Astrocyte of the cerebellum (primary cell): ENCODE measurements at regions not wholly inside any gene's neighbourhood (a gene's known extent, or its start where the extent isn't known, plus 50 kb on each side); places are given as distances from the start of the nearest gene placed in this dataset.
"Not testable (repeated sequence)": the region's sequence is repeated elsewhere in the genome, so short reads cannot be mapped to it uniquely, and the experiment has no call there.

Source experiments
- DNase-seq: peaks from one replicate; pipeline ENCODE4 v3.0.0-alpha.2; 2011; ENCODE audit warnings: low read depth
- H3K4me3 ChIP-seq: 2 replicates; pipeline ENCODE4 v1.5.1; 2011; ENCODE audit warnings: mild to moderate bottlenecking, low read depth, low read length, moderate library complexity
- CTCF ChIP-seq: IDR thresholded peaks from 2 replicates; pipeline ENCODE4 v1.5.1; 2012; ENCODE audit warnings: low read length, low read depth, moderate library complexity, mild to moderate bottlenecking; ENCODE audit errors: missing control alignments
- in situ Hi-C: cut with HindIII; loops from 2 replicates; pipeline ENCODE4 v1.10.0; 2017; ENCODE audit warnings: low sequenced_read_pairs

GRCh38 chr2:167851876-167852275, 395.5 kb downstream of the STK39 start:
- no peak for TF ChIP-seq CTCF
- DNase-seq, result no peak
- no peak overlapping the region for H3K4me3 ChIP-seq
- in situ Hi-C loops, result no loop called here

- no peak for TF ChIP-seq CTCF
- in situ Hi-C loops, result no loop called here
- no peak overlapping the region for H3K4me3 ChIP-seq
- DNase-seq, result no peak
These were observed 396.0 kb downstream of the STK39 start for GRCh38 chr2:167851323-167851860.

- no peak for TF ChIP-seq CTCF
- no peak for DNase-seq
- H3K4me3 ChIP-seq, result no peak overlapping the region
- in situ Hi-C loops, result no loop called here
These were observed 402.5 kb downstream of the STK39 start for GRCh38 chr2:167844714-167845530.

GRCh38 chr2:167843657-167844056, 403.7 kb downstream of the STK39 start:
- no peak for TF ChIP-seq CTCF
- in situ Hi-C loops, result no loop called here
- H3K4me3 ChIP-seq, result no peak overlapping the region
- DNase-seq, result no peak

GRCh38 chr2:167843217-167843616, 404.2 kb downstream of the STK39 start:
- no peak for TF ChIP-seq CTCF
- in situ Hi-C loops, result no loop called here
- DNase-seq, result no peak
- no peak overlapping the region for H3K4me3 ChIP-seq

- TF ChIP-seq CTCF, result no peak
- in situ Hi-C loops, result no loop called here
- DNase-seq, result no peak
- no peak overlapping the region for H3K4me3 ChIP-seq
These were observed 405.3 kb downstream of the STK39 start for GRCh38 chr2:167842047-167842446.

GRCh38 chr2:167835290-167835689, 412.1 kb downstream of the STK39 start:
- DNase-seq, in situ Hi-C loops, H3K4me3 ChIP-seq: not testable (repeated sequence)
